A673 (cell line): ENCODE measurements at regions not wholly inside any gene's neighbourhood (a gene's known extent, or its start where the extent isn't known, plus 50 kb on each side); places are given as distances from the start of the nearest gene placed in this dataset.

Source experiments
- EZH2 ChIP-seq: fragments of 200-600 bp; sonication (generic); IDR thresholded peaks from 2 replicates; pipeline ENCODE4 v1.6.1; 2017; ENCODE audit warnings: borderline replicate concordance, low read depth, mild to moderate bottlenecking, mixed read lengths, antibody characterized with exemption, low read length; ENCODE audit not compliant: poor library complexity, severe bottlenecking
- TF ChIP-seq, protein P1 (sequence below): fragments of 300-800, 200-600 bp; sonication (generic); conservative IDR thresholded peaks from 2 replicates; pipeline ENCODE4 v1.5.1; 2017; ENCODE audit warnings: low read depth, mild to moderate bottlenecking, antibody characterized with exemption, low read length, moderate library complexity, mixed read lengths

DNA sequence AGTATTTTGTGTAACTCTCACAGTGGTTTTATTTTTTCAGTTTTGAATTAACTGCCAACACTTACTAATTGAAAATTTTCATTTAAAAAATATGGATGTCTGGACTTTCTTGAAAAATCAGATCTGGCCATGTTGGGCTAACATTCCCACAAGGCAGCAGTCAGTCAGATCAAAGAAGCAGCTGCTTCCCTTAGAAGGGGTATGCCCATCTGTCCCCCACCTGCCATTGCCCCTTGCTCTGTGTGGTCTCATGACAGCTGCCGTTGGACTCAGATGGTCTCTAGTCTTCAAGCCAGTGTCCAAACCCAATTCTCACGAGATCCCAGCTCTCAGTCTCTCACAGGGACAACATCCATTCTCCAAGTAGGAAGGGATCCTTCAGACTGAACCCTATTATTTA is 212.1 kb upstream of the GHITM start:
- TF ChIP-seq EZH2 = no peak
- TF ChIP-seq, protein P1, sequence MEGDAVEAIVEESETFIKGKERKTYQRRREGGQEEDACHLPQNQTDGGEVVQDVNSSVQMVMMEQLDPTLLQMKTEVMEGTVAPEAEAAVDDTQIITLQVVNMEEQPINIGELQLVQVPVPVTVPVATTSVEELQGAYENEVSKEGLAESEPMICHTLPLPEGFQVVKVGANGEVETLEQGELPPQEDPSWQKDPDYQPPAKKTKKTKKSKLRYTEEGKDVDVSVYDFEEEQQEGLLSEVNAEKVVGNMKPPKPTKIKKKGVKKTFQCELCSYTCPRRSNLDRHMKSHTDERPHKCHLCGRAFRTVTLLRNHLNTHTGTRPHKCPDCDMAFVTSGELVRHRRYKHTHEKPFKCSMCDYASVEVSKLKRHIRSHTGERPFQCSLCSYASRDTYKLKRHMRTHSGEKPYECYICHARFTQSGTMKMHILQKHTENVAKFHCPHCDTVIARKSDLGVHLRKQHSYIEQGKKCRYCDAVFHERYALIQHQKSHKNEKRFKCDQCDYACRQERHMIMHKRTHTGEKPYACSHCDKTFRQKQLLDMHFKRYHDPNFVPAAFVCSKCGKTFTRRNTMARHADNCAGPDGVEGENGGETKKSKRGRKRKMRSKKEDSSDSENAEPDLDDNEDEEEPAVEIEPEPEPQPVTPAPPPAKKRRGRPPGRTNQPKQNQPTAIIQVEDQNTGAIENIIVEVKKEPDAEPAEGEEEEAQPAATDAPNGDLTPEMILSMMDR = no peak
